ENCODE measurements at regions not wholly inside any gene's neighbourhood (a gene's known extent, or its start where the extent isn't known, plus 50 kb on each side); places are given as distances from the start of the nearest gene placed in this dataset.

- H3K27ac ChIP-seq, result no peak overlapping the region
- TF ChIP-seq ZFX (IDR thresholded peaks at IDR 0.05), result no peak
- TF ChIP-seq CTCF (conservative IDR thresholded peaks at IDR 0.05), result no peak
Observed at GRCh38 chr12:60333461-60333860, 737.6 kb downstream of the SLC16A7 start.

GRCh38 chr12:60335745-60336144 lies 739.9 kb downstream of the SLC16A7 start:
- no peak overlapping the region for H3K27ac ChIP-seq
- no peak for TF ChIP-seq ZFX (IDR thresholded peaks at IDR 0.05)
- no peak for TF ChIP-seq CTCF (conservative IDR thresholded peaks at IDR 0.05)

DNA sequence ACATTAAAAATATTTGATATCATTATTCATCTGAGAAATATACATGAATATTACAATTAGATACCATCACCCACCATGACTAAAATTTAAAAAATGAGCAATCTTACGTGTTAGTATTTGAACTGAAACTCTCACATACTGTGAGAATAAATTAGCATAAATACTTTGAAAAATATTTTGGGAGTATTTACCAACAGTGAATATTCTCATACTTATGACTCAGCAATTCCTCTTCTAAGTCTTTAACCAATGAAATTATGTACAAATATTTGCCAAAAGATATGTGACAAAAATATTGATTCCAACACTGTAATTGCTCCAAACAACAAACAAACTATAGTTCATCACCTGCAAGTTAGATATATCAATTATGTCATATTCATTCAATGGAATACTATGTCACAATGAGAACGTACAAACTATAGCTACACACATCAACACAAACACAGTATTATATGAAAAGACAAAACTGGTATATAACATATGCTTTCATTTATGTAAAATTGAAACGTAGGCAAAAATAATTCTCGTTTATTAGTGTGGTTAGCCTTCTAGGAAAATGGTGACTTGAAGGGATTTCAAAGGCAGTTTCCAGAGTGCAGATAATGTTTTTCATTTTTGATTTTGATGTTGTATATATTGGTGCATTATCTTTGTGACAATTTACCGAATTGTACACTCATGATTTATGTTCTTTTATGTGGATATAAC lies 742.2 kb downstream of the SLC16A7 start:
- H3K27ac ChIP-seq, result no peak overlapping the region
- no peak for TF ChIP-seq ZFX (IDR thresholded peaks at IDR 0.05)

DNA sequence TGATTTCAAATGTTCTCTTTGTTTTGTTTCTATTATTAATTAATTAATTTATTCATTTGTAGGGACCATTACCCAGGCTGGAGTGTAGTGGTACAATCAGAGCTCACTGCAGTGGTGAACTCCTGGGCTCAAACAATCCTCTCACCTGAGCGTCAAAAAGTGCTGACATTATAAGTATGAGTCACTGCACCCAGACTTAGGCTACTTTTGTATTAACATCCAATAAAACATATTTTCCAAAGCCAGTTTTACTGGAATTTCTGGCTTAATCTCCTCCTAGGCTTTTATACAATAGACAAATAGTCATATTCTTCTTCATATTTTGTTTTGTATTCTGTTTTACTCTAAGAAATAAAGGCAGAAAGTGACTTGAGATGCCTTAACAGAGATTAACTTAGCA lies 749.6 kb downstream of the SLC16A7 start:
- H3K27ac ChIP-seq, result no peak overlapping the region

GRCh38 chr12:60349232-60349978 lies 753.6 kb downstream of the SLC16A7 start:
- no peak overlapping the region for H3K27ac ChIP-seq
- TF ChIP-seq CTCF (conservative IDR thresholded peaks at IDR 0.05) (no peak), ZFX (IDR thresholded peaks at IDR 0.05) (no peak)

More for the DNA sequence above, 749.6 kb downstream of the SLC16A7 start:
- TF ChIP-seq CTCF (conservative IDR thresholded peaks at IDR 0.05) (no peak), ZFX (IDR thresholded peaks at IDR 0.05) (no peak)

GRCh38 chr12:60387356-60387755 lies 791.5 kb downstream of the SLC16A7 start:
- TF ChIP-seq ZFX (IDR thresholded peaks at IDR 0.05) (no peak), CTCF (conservative IDR thresholded peaks at IDR 0.05) (no peak)
- no peak overlapping the region for H3K27ac ChIP-seq

GRCh38 chr12:60391051-60391450 lies 795.2 kb downstream of the SLC16A7 start:
- TF ChIP-seq ZFX (IDR thresholded peaks at IDR 0.05), result no peak
- no peak for TF ChIP-seq CTCF (conservative IDR thresholded peaks at IDR 0.05)
- H3K27ac ChIP-seq, result no peak overlapping the region
